ENCODE measurements at regions not wholly inside any gene's neighbourhood (a gene's known extent, or its start where the extent isn't known, plus 50 kb on each side); places are given as distances from the start of the nearest gene placed in this dataset.

- H3K27me3 ChIP-seq, result no peaks in the 10 kb centered on the region
- no peaks in the 10 kb centered on the region for H3K36me3 ChIP-seq (replicated peaks; ENCODE audit: insufficient read depth, low read depth)
- no peaks in the 10 kb centered on the region for H3K9me3 ChIP-seq (ENCODE audit: low read depth)
- H3K4me1 ChIP-seq (ENCODE audit: insufficient read depth), result no peaks in the 10 kb centered on the region
- no peak for TF ChIP-seq EZH2phosphoT487 (IDR thresholded peaks at IDR 0.05; ENCODE audit: low read depth, severe bottlenecking, unreplicated experiment)
- no peak for TF ChIP-seq CTCF (IDR thresholded peaks at IDR 0.05; ENCODE audit: poor library complexity)
- no peak for TF ChIP-seq EZH2 (IDR thresholded peaks at IDR 0.05; ENCODE audit: borderline replicate concordance)
- H3K79me2 ChIP-seq, result no peaks in the 10 kb centered on the region
- no peak overlapping the region for H2AFZ ChIP-seq
- DNase-seq (ENCODE audit: low spot score), result no peak
- WGBS (ENCODE audit: low lambda C conversion rate, missing lambda C conversion rate), result 85% methylated on average over 3 of the region's 3 CpGs
- H3K27ac ChIP-seq, result no peak overlapping the region
- no peaks in the 10 kb centered on the region for H3K9me2 ChIP-seq (replicated peaks; ENCODE audit: insufficient read depth)
- no peaks in the 10 kb centered on the region for H4K20me1 ChIP-seq (ENCODE audit: insufficient read depth, poor library complexity, severe bottlenecking)
- H3K4me3 ChIP-seq, result no peak overlapping the region
- no peak overlapping the region for H3K4me2 ChIP-seq
Observed at GRCh38 chr20:40941133-40941610, 87.5 kb upstream of the TOP1 start.

GRCh38 chr20:40942006-40942405 is 86.6 kb upstream of the TOP1 start:
- WGBS (ENCODE audit: low lambda C conversion rate, missing lambda C conversion rate), result 84% methylated on average over 4 of the region's 4 CpGs
- no peaks in the 10 kb centered on the region for H3K9me2 ChIP-seq (replicated peaks; ENCODE audit: insufficient read depth)
- no peaks in the 10 kb centered on the region for H3K9me3 ChIP-seq (ENCODE audit: low read depth)

GRCh38 chr20:40942775-40943174 is 85.8 kb upstream of the TOP1 start:
- H3K9me3 ChIP-seq (ENCODE audit: low read depth), result no peaks in the 10 kb centered on the region

More at GRCh38 chr20:40942006-40942405, 86.6 kb upstream of the TOP1 start:
- Histone ChIP-seq H3K27ac (no peak overlapping the region), H3K4me3 (no peak overlapping the region), H3K4me2 (no peak overlapping the region), H3K79me2 (no peaks in the 10 kb centered on the region), H4K20me1 (ENCODE audit: insufficient read depth, poor library complexity, severe bottlenecking) (no peaks in the 10 kb centered on the region), H3K4me1 (ENCODE audit: insufficient read depth) (no peaks in the 10 kb centered on the region), H2AFZ (no peak overlapping the region), H3K27me3 (no peaks in the 10 kb centered on the region), H3K36me3 (replicated peaks; ENCODE audit: insufficient read depth, low read depth) (no peaks in the 10 kb centered on the region)
- TF ChIP-seq EZH2 (IDR thresholded peaks at IDR 0.05; ENCODE audit: borderline replicate concordance) (no peak), EZH2phosphoT487 (IDR thresholded peaks at IDR 0.05; ENCODE audit: low read depth, severe bottlenecking, unreplicated experiment) (no peak), CTCF (IDR thresholded peaks at IDR 0.05; ENCODE audit: poor library complexity) (no peak)
- no peak for DNase-seq (ENCODE audit: low spot score)

More at GRCh38 chr20:40942775-40943174, 85.8 kb upstream of the TOP1 start:
- no peaks in the 10 kb centered on the region for H3K79me2 ChIP-seq
- no peak for DNase-seq (ENCODE audit: low spot score)
- H3K27me3 ChIP-seq, result no peaks in the 10 kb centered on the region
- 82% methylated on average over 6 of the region's 6 CpGs for WGBS (ENCODE audit: low lambda C conversion rate, missing lambda C conversion rate)
- no peaks in the 10 kb centered on the region for H3K4me1 ChIP-seq (ENCODE audit: insufficient read depth)
- TF ChIP-seq EZH2phosphoT487 (IDR thresholded peaks at IDR 0.05; ENCODE audit: low read depth, severe bottlenecking, unreplicated experiment) (no peak), CTCF (IDR thresholded peaks at IDR 0.05; ENCODE audit: poor library complexity) (no peak), EZH2 (IDR thresholded peaks at IDR 0.05; ENCODE audit: borderline replicate concordance) (no peak)
- no peak overlapping the region for H3K27ac ChIP-seq
- H2AFZ ChIP-seq, result no peak overlapping the region
- no peaks in the 10 kb centered on the region for H4K20me1 ChIP-seq (ENCODE audit: insufficient read depth, poor library complexity, severe bottlenecking)
- H3K9me2 ChIP-seq (replicated peaks; ENCODE audit: insufficient read depth), result no peaks in the 10 kb centered on the region
- no peak overlapping the region for H3K4me3 ChIP-seq
- H3K36me3 ChIP-seq (replicated peaks; ENCODE audit: insufficient read depth, low read depth), result no peaks in the 10 kb centered on the region
- no peak overlapping the region for H3K4me2 ChIP-seq

Measured in hepatocyte (in vitro differentiated cells).